WTC11 (cell line): ENCODE measurements at regions not wholly inside any gene's neighbourhood (a gene's known extent, or its start where the extent isn't known, plus 50 kb on each side); places are given as distances from the start of the nearest gene placed in this dataset.

Experiments used
- ATAC-seq: fragments of 200-7000 bp; cut with Tn5 transposase; 2 replicates; pipeline ENCODE4 v1.10.0; 2021; ENCODE audit warnings: mild to moderate bottlenecking, moderate library complexity
- CTCF ChIA-PET: fragments of 300-600 bp; sonication (Branson Sonifier 250); formaldehyde crosslinking; loops from one replicate; lab custom pipeline; 2021; ENCODE audit warnings: antibody characterized with exemption; lab: Charles Lee
- POLR2A ChIA-PET: fragments of 350-600 bp; sonication (Branson Sonifier 250); formaldehyde crosslinking; loops from one replicate; lab custom pipeline; 2021; ENCODE audit warnings: antibody characterized with exemption; lab: Charles Lee
- DNase-seq: peaks from one replicate; pipeline ENCODE4 v3.0.0; 2021; ENCODE audit warnings: low spot score
- H3K27ac Mint-ChIP-seq: 2 replicates; pipeline ENCODE4 v1.8.0; 2021; ENCODE audit warnings: mixed read lengths
- H3K27me3 Mint-ChIP-seq: 2 replicates; pipeline ENCODE4 v1.8.0; 2021; ENCODE audit warnings: low read depth, mild to moderate bottlenecking, moderate library complexity, mixed read lengths
- H3K36me3 Mint-ChIP-seq: 2 replicates; pipeline ENCODE4 v1.8.0; 2021; ENCODE audit warnings: mixed read lengths
- H3K4me1 Mint-ChIP-seq: 2 replicates; pipeline ENCODE4 v1.8.0; 2022; ENCODE audit warnings: mixed read lengths
- H3K4me3 Mint-ChIP-seq: 2 replicates; pipeline ENCODE4 v1.8.0; 2021; ENCODE audit warnings: mild to moderate bottlenecking, moderate library complexity, mixed read lengths
- H3K9me3 Mint-ChIP-seq: 2 replicates; pipeline ENCODE4 v1.8.0; 2021; ENCODE audit warnings: mixed read lengths
- ATF2 ChIP-seq: sonication (generic); formaldehyde crosslinking; IDR thresholded peaks from 2 replicates; pipeline ENCODE4 v1.8.1; 2022; ENCODE audit warnings: low read depth, missing genetic modification reagents, borderline replicate concordance
- GRHL2 ChIP-seq: fragments of 250-450 bp; sonication (Bioruptor Pico); IDR thresholded peaks from 2 replicates; pipeline ENCODE4 v1.8.0; 2022; ENCODE audit warnings: mild to moderate bottlenecking, moderate library complexity; ENCODE audit not compliant: insufficient replicate concordance, severe bottlenecking
- HMGA2 ChIP-seq: fragments of 250-450 bp; sonication (Bioruptor Pico); IDR thresholded peaks from 2 replicates; pipeline ENCODE4 v1.4.0; 2021; ENCODE audit warnings: mild to moderate bottlenecking, moderate library complexity
- HMGXB4 ChIP-seq: sonication (generic); formaldehyde crosslinking; IDR thresholded peaks from 2 replicates; pipeline ENCODE4 v1.8.1; 2023; ENCODE audit warnings: mild to moderate bottlenecking, moderate library complexity, missing genetic modification reagents
- MYBL2 ChIP-seq: sonication (generic); formaldehyde crosslinking; IDR thresholded peaks from 2 replicates; pipeline ENCODE4 v1.8.1; 2023; ENCODE audit warnings: mild to moderate bottlenecking, moderate library complexity, missing genetic modification reagents
- NFATC4 ChIP-seq: fragments of 250-450 bp; sonication (Bioruptor Pico); IDR thresholded peaks from 2 replicates; pipeline ENCODE4 v1.9.0; 2021; ENCODE audit warnings: mild to moderate bottlenecking
- NFYB ChIP-seq: sonication (generic); formaldehyde crosslinking; conservative IDR thresholded peaks from 2 replicates; pipeline ENCODE4 v1.8.0; 2022; ENCODE audit warnings: low read depth, missing genetic modification reagents
- PRRX2 ChIP-seq: fragments of 250-450 bp; sonication (Bioruptor Pico); IDR thresholded peaks from 2 replicates; pipeline ENCODE4 v1.8.0; 2021; ENCODE audit warnings: mild to moderate bottlenecking
- SMAD3 ChIP-seq: sonication (generic); formaldehyde crosslinking; IDR thresholded peaks from 2 replicates; pipeline ENCODE4 v1.8.0; 2022; ENCODE audit warnings: missing genetic modification reagents, mild to moderate bottlenecking, borderline replicate concordance
- ZNF138 ChIP-seq: sonication (generic); formaldehyde crosslinking; conservative IDR thresholded peaks from 2 replicates; pipeline ENCODE4 v1.8.1; 2022; ENCODE audit warnings: mild to moderate bottlenecking, moderate library complexity, missing genetic modification reagents
- ZNF281 ChIP-seq: sonication (generic); formaldehyde crosslinking; IDR thresholded peaks from 2 replicates; pipeline ENCODE4 v1.8.0; 2023; ENCODE audit warnings: mild to moderate bottlenecking, missing genetic modification reagents
- TF ChIP-seq, protein P1 (sequence below): sonication (generic); formaldehyde crosslinking; IDR thresholded peaks from 2 replicates; pipeline ENCODE4 v1.8.0; 2022; ENCODE audit warnings: mild to moderate bottlenecking, missing genetic modification reagents
- TF ChIP-seq, protein P2 (sequence below): sonication (generic); formaldehyde crosslinking; IDR thresholded peaks from 2 replicates; pipeline ENCODE4 v1.8.0; 2022; ENCODE audit warnings: missing genetic modification reagents
- TF ChIP-seq, protein P3 (sequence below): fragments of 250-450 bp; sonication (Bioruptor Pico); IDR thresholded peaks from 2 replicates; pipeline ENCODE4 v1.8.0; 2021; ENCODE audit warnings: mild to moderate bottlenecking
- TF ChIP-seq, protein P4 (sequence below): sonication (generic); formaldehyde crosslinking; IDR thresholded peaks from 2 replicates; pipeline ENCODE4 v1.8.0; 2022; ENCODE audit warnings: mild to moderate bottlenecking, missing genetic modification reagents

DNA sequence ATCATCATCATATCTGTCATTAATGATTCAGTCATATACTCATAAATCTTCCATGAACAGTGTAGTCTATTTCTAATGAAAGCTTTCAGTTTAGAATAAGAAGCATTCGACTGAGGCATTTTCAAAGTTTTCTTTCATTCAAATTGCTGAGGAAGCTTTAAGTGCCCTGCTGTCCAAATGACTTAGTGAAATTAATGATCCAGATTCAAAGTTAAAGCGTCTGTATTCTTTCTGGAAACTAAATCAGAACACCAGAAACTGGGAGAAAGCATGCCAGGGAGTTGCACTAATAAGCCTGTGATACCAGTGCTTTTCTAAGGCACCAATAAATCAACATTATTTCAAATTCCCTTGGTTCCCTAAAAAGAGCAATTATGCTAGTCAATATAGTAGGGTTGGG is 367.8 kb upstream of the ANO5 start (continued):
- TF ChIP-seq ZNF281 (CRISPR knock-in tag), result no peak
- TF ChIP-seq, all 79 proteins: peak for 0

DNA sequence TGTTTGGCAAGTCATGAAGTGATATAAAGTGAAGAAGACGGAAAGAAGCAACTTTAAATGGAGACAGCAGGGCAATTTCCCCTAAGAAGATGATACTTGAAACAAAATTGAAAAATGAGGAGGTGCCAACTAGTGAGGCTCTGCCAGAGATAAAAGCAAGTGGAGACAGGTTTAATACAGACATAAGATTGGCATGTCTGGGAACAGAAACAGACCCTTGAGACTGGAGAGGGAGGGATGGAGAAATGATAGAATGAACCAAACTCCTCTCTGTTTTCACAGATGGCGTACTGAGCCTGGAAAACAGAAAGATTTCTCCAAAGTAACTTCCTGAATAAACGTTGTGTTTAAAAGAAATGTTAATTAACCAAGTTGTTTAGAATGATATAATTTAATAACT is 354.5 kb upstream of the ANO5 start:
- H3K27me3 Mint-ChIP-seq, result no peaks in the 10 kb centered on the region
- no peaks in the 10 kb centered on the region for H3K36me3 Mint-ChIP-seq
- H3K27ac Mint-ChIP-seq, result no peak overlapping the region
- POLR2A ChIA-PET, result no interaction called here
- peaks cover 5% of the 10 kb centered on the region for H3K4me1 Mint-ChIP-seq
- H3K4me3 Mint-ChIP-seq, result no peak overlapping the region
- DNase-seq (no peak), ATAC-seq (no peak)
- CTCF ChIA-PET, result no interaction called here
- H3K9me3 Mint-ChIP-seq, result no peaks in the 10 kb centered on the region
- TF ChIP-seq, protein P1, sequence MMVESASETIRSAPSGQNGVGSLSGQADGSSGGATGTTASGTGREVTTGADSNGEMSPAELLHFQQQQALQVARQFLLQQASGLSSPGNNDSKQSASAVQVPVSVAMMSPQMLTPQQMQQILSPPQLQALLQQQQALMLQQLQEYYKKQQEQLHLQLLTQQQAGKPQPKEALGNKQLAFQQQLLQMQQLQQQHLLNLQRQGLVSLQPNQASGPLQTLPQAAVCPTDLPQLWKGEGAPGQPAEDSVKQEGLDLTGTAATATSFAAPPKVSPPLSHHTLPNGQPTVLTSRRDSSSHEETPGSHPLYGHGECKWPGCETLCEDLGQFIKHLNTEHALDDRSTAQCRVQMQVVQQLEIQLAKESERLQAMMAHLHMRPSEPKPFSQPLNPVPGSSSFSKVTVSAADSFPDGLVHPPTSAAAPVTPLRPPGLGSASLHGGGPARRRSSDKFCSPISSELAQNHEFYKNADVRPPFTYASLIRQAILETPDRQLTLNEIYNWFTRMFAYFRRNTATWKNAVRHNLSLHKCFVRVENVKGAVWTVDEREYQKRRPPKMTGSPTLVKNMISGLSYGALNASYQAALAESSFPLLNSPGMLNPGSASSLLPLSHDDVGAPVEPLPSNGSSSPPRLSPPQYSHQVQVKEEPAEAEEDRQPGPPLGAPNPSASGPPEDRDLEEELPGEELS (CRISPR knock-in tag), result no peak
- TF ChIP-seq PRRX2 (CRISPR knock-in tag) (no peak), ZNF281 (CRISPR knock-in tag) (no peak), NFYB (CRISPR knock-in tag) (no peak), ZNF138 (CRISPR knock-in tag) (no peak), MYBL2 (no peak), NFATC4 (CRISPR knock-in tag) (no peak), SMAD3 (CRISPR knock-in tag) (no peak), HMGXB4 (CRISPR knock-in tag) (no peak), ATF2 (CRISPR knock-in tag) (no peak), HMGA2 (CRISPR knock-in tag) (no peak), GRHL2 (CRISPR knock-in tag) (no peak)
- TF ChIP-seq, protein P2, sequence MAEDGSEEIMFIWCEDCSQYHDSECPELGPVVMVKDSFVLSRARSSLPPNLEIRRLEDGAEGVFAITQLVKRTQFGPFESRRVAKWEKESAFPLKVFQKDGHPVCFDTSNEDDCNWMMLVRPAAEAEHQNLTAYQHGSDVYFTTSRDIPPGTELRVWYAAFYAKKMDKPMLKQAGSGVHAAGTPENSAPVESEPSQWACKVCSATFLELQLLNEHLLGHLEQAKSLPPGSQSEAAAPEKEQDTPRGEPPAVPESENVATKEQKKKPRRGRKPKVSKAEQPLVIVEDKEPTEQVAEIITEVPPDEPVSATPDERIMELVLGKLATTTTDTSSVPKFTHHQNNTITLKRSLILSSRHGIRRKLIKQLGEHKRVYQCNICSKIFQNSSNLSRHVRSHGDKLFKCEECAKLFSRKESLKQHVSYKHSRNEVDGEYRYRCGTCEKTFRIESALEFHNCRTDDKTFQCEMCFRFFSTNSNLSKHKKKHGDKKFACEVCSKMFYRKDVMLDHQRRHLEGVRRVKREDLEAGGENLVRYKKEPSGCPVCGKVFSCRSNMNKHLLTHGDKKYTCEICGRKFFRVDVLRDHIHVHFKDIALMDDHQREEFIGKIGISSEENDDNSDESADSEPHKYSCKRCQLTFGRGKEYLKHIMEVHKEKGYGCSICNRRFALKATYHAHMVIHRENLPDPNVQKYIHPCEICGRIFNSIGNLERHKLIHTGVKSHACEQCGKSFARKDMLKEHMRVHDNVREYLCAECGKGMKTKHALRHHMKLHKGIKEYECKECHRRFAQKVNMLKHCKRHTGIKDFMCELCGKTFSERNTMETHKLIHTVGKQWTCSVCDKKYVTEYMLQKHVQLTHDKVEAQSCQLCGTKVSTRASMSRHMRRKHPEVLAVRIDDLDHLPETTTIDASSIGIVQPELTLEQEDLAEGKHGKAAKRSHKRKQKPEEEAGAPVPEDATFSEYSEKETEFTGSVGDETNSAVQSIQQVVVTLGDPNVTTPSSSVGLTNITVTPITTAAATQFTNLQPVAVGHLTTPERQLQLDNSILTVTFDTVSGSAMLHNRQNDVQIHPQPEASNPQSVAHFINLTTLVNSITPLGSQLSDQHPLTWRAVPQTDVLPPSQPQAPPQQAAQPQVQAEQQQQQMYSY, result no peak
- TF ChIP-seq, protein P3, sequence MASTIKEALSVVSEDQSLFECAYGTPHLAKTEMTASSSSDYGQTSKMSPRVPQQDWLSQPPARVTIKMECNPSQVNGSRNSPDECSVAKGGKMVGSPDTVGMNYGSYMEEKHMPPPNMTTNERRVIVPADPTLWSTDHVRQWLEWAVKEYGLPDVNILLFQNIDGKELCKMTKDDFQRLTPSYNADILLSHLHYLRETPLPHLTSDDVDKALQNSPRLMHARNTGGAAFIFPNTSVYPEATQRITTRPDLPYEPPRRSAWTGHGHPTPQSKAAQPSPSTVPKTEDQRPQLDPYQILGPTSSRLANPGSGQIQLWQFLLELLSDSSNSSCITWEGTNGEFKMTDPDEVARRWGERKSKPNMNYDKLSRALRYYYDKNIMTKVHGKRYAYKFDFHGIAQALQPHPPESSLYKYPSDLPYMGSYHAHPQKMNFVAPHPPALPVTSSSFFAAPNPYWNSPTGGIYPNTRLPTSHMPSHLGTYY, result no peak
- TF ChIP-seq, protein P4, sequence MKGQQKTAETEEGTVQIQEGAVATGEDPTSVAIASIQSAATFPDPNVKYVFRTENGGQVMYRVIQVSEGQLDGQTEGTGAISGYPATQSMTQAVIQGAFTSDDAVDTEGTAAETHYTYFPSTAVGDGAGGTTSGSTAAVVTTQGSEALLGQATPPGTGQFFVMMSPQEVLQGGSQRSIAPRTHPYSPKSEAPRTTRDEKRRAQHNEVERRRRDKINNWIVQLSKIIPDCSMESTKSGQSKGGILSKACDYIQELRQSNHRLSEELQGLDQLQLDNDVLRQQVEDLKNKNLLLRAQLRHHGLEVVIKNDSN (CRISPR knock-in tag), result no peak
